IMR-90 (cell line): ENCODE measurements at regions not wholly inside any gene's neighbourhood (a gene's known extent, or its start where the extent isn't known, plus 50 kb on each side); places are given as distances from the start of the nearest gene placed in this dataset.

Experiments
- ATAC-seq: fragments of 200-7000 bp; cut with Tn5 transposase; 2 replicates; pipeline ENCODE4 v1.9.1; 2020; ENCODE audit warnings: low read depth, mild to moderate bottlenecking, moderate library complexity
- BruUV-seq: library from RNA; stranded (reverse); fragments of 400-500 nt; replicated peaks from 2 replicates; lab custom pipeline; 2021; lab: Mats Ljungman, UMichigan
- CTCF ChIA-PET: fragments of 300-600 bp; formaldehyde crosslinking; extraction: SDS; loops from one replicate; lab custom pipeline; 2021; ENCODE audit warnings: antibody characterized with exemption; lab: Yijun Ruan, JAX
- POLR2A ChIA-PET: fragments of 300-600 bp; sonication (Branson Sonifier 250); formaldehyde crosslinking; loops from one replicate; lab custom pipeline; 2022; ENCODE audit warnings: antibody characterized with exemption; ENCODE audit not compliant: unreplicated experiment; lab: Charles Lee
- DNase-seq: peaks from one replicate; pipeline ENCODE4 v3.0.0; 2013
- H2AFZ ChIP-seq: replicated peaks from 2 replicates; pipeline ENCODE3; 2013; ENCODE audit warnings: low read length, mild to moderate bottlenecking; ENCODE audit not compliant: poor library complexity
- H2AK5ac ChIP-seq: 2 replicates; pipeline ENCODE4 v1.6.1; 2013; ENCODE audit warnings: low read depth, low read length, inconsistent platforms
- H2AK9ac ChIP-seq: replicated peaks from 2 replicates; pipeline ENCODE3; 2013; ENCODE audit warnings: mild to moderate bottlenecking, low read depth, low read length, moderate library complexity; ENCODE audit not compliant: poor library complexity
- H2BK120ac ChIP-seq: 2 replicates; pipeline ENCODE4 v1.6.1; 2013; ENCODE audit warnings: low read depth, low read length, inconsistent platforms
- H2BK15ac ChIP-seq: 3 replicates; pipeline ENCODE4 v1.6.1; 2013; ENCODE audit warnings: low read depth, low read length, inconsistent platforms
- H2BK20ac ChIP-seq: 2 replicates; pipeline ENCODE4 v1.6.1; 2013; ENCODE audit warnings: low read depth, mild to moderate bottlenecking, inconsistent platforms, low read length, moderate library complexity
- H2BK5ac ChIP-seq: 2 replicates; pipeline ENCODE4 v1.6.1; 2013; ENCODE audit warnings: mild to moderate bottlenecking, low read depth, low read length, inconsistent platforms; ENCODE audit not compliant: poor library complexity, severe bottlenecking
- H3K14ac ChIP-seq: replicated peaks from 2 replicates; pipeline ENCODE4 v1.6.1; 2013; ENCODE audit warnings: low read depth, low read length, inconsistent platforms
- H3K18ac ChIP-seq: 2 replicates; pipeline ENCODE4 v1.6.1; 2013; ENCODE audit warnings: low read depth, low read length, control low read depth
- H3K23ac ChIP-seq: 2 replicates; pipeline ENCODE4 v1.6.1; 2013; ENCODE audit warnings: low read depth, low read length, inconsistent platforms
- H3K27ac ChIP-seq: 2 replicates; pipeline ENCODE4 v1.5.1; 2013; ENCODE audit warnings: mild to moderate bottlenecking, control low read depth, low read length; ENCODE audit not compliant: insufficient read depth
- H3K27me3 ChIP-seq: 2 replicates; pipeline ENCODE4 v1.6.1; 2013; ENCODE audit warnings: low read length; ENCODE audit not compliant: control insufficient read depth, insufficient read depth
- H3K36me3 ChIP-seq: 2 replicates; pipeline ENCODE4 v1.6.1; 2013; ENCODE audit warnings: low read length, mixed read lengths; ENCODE audit not compliant: control insufficient read depth, insufficient read depth
- H3K4ac ChIP-seq: 2 replicates; pipeline ENCODE4 v1.6.1; 2013; ENCODE audit warnings: low read depth, low read length, inconsistent platforms
- H3K4me1 ChIP-seq: 2 replicates; pipeline ENCODE4 v1.6.1; 2013; ENCODE audit warnings: low read length, mixed read lengths; ENCODE audit not compliant: control insufficient read depth, insufficient read depth
- H3K4me2 ChIP-seq: 2 replicates; pipeline ENCODE4 v1.6.1; 2013; ENCODE audit warnings: low read depth, mild to moderate bottlenecking, control low read depth, low read length, moderate library complexity
- H3K4me3 ChIP-seq: 2 replicates; pipeline ENCODE4 v1.5.1; 2013; ENCODE audit warnings: low read depth, mild to moderate bottlenecking, control low read depth, low read length, moderate library complexity; ENCODE audit not compliant: insufficient read depth
- H3K56ac ChIP-seq: 2 replicates; pipeline ENCODE4 v1.6.1; 2013; ENCODE audit warnings: low read length, inconsistent platforms; ENCODE audit not compliant: insufficient read depth; ENCODE audit errors: extremely low read depth
- H3K79me1 ChIP-seq, 2 experiments: 2 replicates each; pipeline ENCODE4 v1.6.1; 2013; ENCODE audit warnings: low read length in 2 of 2, inconsistent platforms in 1 of 2, low read depth in 1 of 2
- H3K9ac ChIP-seq: 2 replicates; pipeline ENCODE4 v1.6.1; 2013; ENCODE audit warnings: low read depth, low read length, control low read depth
- H3K9me1 ChIP-seq: 2 replicates; pipeline ENCODE4 v1.6.1; 2013; ENCODE audit warnings: low read length, inconsistent platforms; ENCODE audit not compliant: insufficient read depth
- H3K9me3 ChIP-seq: 2 replicates; pipeline ENCODE4 v1.6.1; 2013; ENCODE audit warnings: low read length; ENCODE audit not compliant: control insufficient read depth, insufficient read depth
- H4K20me1 ChIP-seq: 2 replicates; pipeline ENCODE4 v1.6.1; 2013; ENCODE audit warnings: low read length, inconsistent platforms; ENCODE audit not compliant: insufficient read depth
- H4K5ac ChIP-seq: 2 replicates; pipeline ENCODE4 v1.6.1; 2013; ENCODE audit warnings: mild to moderate bottlenecking, low read depth, low read length, control low read depth
- H4K8ac ChIP-seq, 2 experiments: 2 replicates each; pipeline ENCODE4 v1.6.1; 2013; ENCODE audit warnings: low read depth in 2 of 2, low read length in 2 of 2, control low read depth in 1 of 2, inconsistent platforms in 1 of 2
- H4K91ac ChIP-seq: 2 replicates; pipeline ENCODE4 v1.6.1; 2013; ENCODE audit warnings: low read depth, low read length, inconsistent platforms; ENCODE audit not compliant: insufficient read depth
- BHLHE40 ChIP-seq: fragments of 150-350 bp; IDR thresholded peaks from 2 replicates; pipeline ENCODE4 v1.6.1; 2016; ENCODE audit warnings: mild to moderate bottlenecking, low read depth, low read length
- CEBPB ChIP-seq: IDR thresholded peaks from 2 replicates; pipeline ENCODE4 v1.6.1; 2012; ENCODE audit warnings: low read depth, low read length, improper control_type of control experiment
- CHD1 ChIP-seq: IDR thresholded peaks from 2 replicates; pipeline ENCODE4 v1.6.1; 2012; ENCODE audit warnings: low read depth, low read length, improper control_type of control experiment
- CTCF ChIP-seq: conservative IDR thresholded peaks from 2 replicates; pipeline ENCODE4 v1.5.1; 2012; ENCODE audit warnings: mild to moderate bottlenecking, low read depth, low read length, improper control_type of control experiment
- ELK1 ChIP-seq: fragments of 150-350 bp; IDR thresholded peaks from 2 replicates; pipeline ENCODE4 v1.6.1; 2016; ENCODE audit warnings: low read depth, mild to moderate bottlenecking, low read length, moderate library complexity, borderline replicate concordance
- FOS ChIP-seq: fragments of 150-350 bp; IDR thresholded peaks from 2 replicates; pipeline ENCODE4 v1.6.1; 2016; ENCODE audit warnings: low read depth, low read length
- MAFK ChIP-seq: IDR thresholded peaks from 2 replicates; pipeline ENCODE4 v1.6.1; 2012; ENCODE audit warnings: low read depth, low read length, improper control_type of control experiment
- MAZ ChIP-seq: IDR thresholded peaks from 2 replicates; pipeline ENCODE4 v1.6.1; 2012; ENCODE audit warnings: low read depth, mild to moderate bottlenecking, low read length, improper control_type of control experiment, moderate library complexity, borderline replicate concordance
- MXI1 ChIP-seq: IDR thresholded peaks from 2 replicates; pipeline ENCODE4 v1.6.1; 2012; ENCODE audit warnings: low read depth, mild to moderate bottlenecking, low read length, moderate library complexity, borderline replicate concordance
- POLR2A ChIP-seq: IDR thresholded peaks from 2 replicates; pipeline ENCODE4 v1.6.1; 2012; ENCODE audit warnings: mild to moderate bottlenecking, low read depth, low read length
- RAD21 ChIP-seq: IDR thresholded peaks from 2 replicates; pipeline ENCODE4 v1.6.1; 2012; ENCODE audit warnings: low read length, improper control_type of control experiment
- RCOR1 ChIP-seq: IDR thresholded peaks from 2 replicates; pipeline ENCODE4 v1.6.1; 2012; ENCODE audit warnings: mild to moderate bottlenecking, low read length, improper control_type of control experiment; ENCODE audit not compliant: insufficient replicate concordance
- RFX5 ChIP-seq: IDR thresholded peaks from 2 replicates; pipeline ENCODE4 v1.8.0; 2012; ENCODE audit warnings: low read depth, mild to moderate bottlenecking, low read length, moderate library complexity
- SMC3 ChIP-seq: fragments of 150-350 bp; IDR thresholded peaks from 2 replicates; pipeline ENCODE4 v1.6.1; 2016; ENCODE audit warnings: low read depth, mild to moderate bottlenecking, antibody characterized with exemption, low read length, moderate library complexity
- USF2 ChIP-seq: fragments of 150-350 bp; IDR thresholded peaks from 2 replicates; pipeline ENCODE4 v1.6.1; 2017; ENCODE audit warnings: mild to moderate bottlenecking, antibody characterized with exemption, low read length, low read depth
- WGBS, 2 experiments: methylation state at CpG; one replicate each; pipeline versions ENCODE4 v1.1.5 to v1.1.7; 2013; ENCODE audit warnings: missing lambda C conversion rate in 2 of 2; ENCODE audit not compliant: insufficient read length in 1 of 2; ENCODE audit errors: extremely low coverage in 2 of 2; 5-methylcytosine and 5-hydroxymethylcytosine counted together
- dilution Hi-C: fragments of 300-500 bp; cut with HindIII; formaldehyde crosslinking; loops from one replicate; pipeline ENCODE4 v1.14.3; 2018; ENCODE audit warnings: low sequenced_read_pairs; ENCODE audit not compliant: unreplicated experiment
- in situ Hi-C: fragments of 300-500 bp; cut with MboI; formaldehyde crosslinking; loops from 3 replicates; pipeline ENCODE4 v1.14.3; 2019; ENCODE audit warnings: low sequenced_read_pairs, inconsistent platforms, mixed read lengths
- intact Hi-C: fragments of 100-400 bp; cut with micrococcal nuclease; formaldehyde crosslinking; loops from 2 replicates; pipeline ENCODE4 v1.10.0; 2022

GRCh38 chr14:25246751-25247150 lies 196.8 kb upstream of the STXBP6 start:
- no peak overlapping the region for H3K4me2 ChIP-seq
- H3K9me1 ChIP-seq: no peaks in the 10 kb centered on the region
- no peak overlapping the region for H3K27ac ChIP-seq
- DNase-seq (no peak), ATAC-seq (no peak)
- no peak overlapping the region for H2AK5ac ChIP-seq
- H3K9ac ChIP-seq: no peak overlapping the region
- no peak overlapping the region for H3K14ac ChIP-seq
- H3K9me3 ChIP-seq: peaks cover 3% of the 10 kb centered on the region; the same call in 1 of the 2 replicates
- in situ Hi-C loops: no loop called here
- ChIA-PET POLR2A (no interaction called here), CTCF (no interaction called here)
- no peaks in the 10 kb centered on the region for H3K36me3 ChIP-seq
- H2BK120ac ChIP-seq: no peak overlapping the region
- dilution Hi-C loops: no loop called here
- no peaks in the 10 kb centered on the region for H3K4me1 ChIP-seq
- H2BK5ac ChIP-seq: no peak overlapping the region
- H2BK20ac ChIP-seq: no peak overlapping the region
- H3K4me3 ChIP-seq: no peak overlapping the region
- no peak overlapping the region for H4K5ac ChIP-seq
- H3K27me3 ChIP-seq: no peaks in the 10 kb centered on the region
- intact Hi-C loops: no loop called here
- no TSS peak for BruUV-seq
- TF ChIP-seq MAZ: no peak
- TF ChIP-seq USF2: no peak
- no peak for TF ChIP-seq MAFK
- no peak for TF ChIP-seq CEBPB
- no peak for TF ChIP-seq SMC3
- TF ChIP-seq FOS: no peak
- no peak for TF ChIP-seq RFX5
- no peak for TF ChIP-seq CTCF
- no peak for TF ChIP-seq BHLHE40
- TF ChIP-seq RCOR1: no peak
- TF ChIP-seq POLR2A: no peak
- TF ChIP-seq ELK1: no peak
- no peak for TF ChIP-seq MXI1
- no peak for TF ChIP-seq CHD1
- no peak for TF ChIP-seq RAD21
- H2AK9ac ChIP-seq: no peak overlapping the region
- H4K91ac ChIP-seq: no peak overlapping the region
- WGBS, 2 experiments: no CpG with 5 or more reads among the region's 2 CpGs
- H3K4ac ChIP-seq: no peak overlapping the region
- no peaks in the 10 kb centered on the region for H3K79me1 ChIP-seq
- H3K18ac ChIP-seq: no peak overlapping the region
- H4K8ac ChIP-seq: no peak overlapping the region
- H2AFZ ChIP-seq: no peak overlapping the region
- no peak overlapping the region for H3K23ac ChIP-seq
- H3K56ac ChIP-seq: no peak overlapping the region
- no peak overlapping the region for H2BK15ac ChIP-seq
- H4K20me1 ChIP-seq: no peaks in the 10 kb centered on the region
